ENCODE measurements at regions not wholly inside any gene's neighbourhood (a gene's known extent, or its start where the extent isn't known, plus 50 kb on each side); places are given as distances from the start of the nearest gene placed in this dataset.

- H3K9me3 ChIP-seq (ENCODE audit: control insufficient read depth in 4 of 4, low read length in 3 of 4), result peaks cover 0 to 11% (median 5%) of the 10 kb centered on the region in 4 donors
- no peak overlapping the region for H3K9ac ChIP-seq (ENCODE audit: low read depth in 1 of 2, low read length in 2 of 2)
- H3K27ac ChIP-seq (ENCODE audit: low read depth in 1 of 2, low read length in 2 of 2), result no peak overlapping the region
- H3K36me3 ChIP-seq (ENCODE audit: control insufficient read depth in 4 of 4, insufficient read depth in 3 of 4, low read depth in 1 of 4, low read length in 3 of 4), result no peaks in the 10 kb centered on the region
- no peak overlapping the region for H3K4me3 ChIP-seq (ENCODE audit: low read depth in 1 of 3, low read length in 3 of 3)
- TF ChIP-seq MAX (IDR thresholded peaks at IDR 0.05) (no peak), TAF1 (conservative IDR thresholded peaks at IDR 0.05) (no peak), RXRA (IDR thresholded peaks at IDR 0.05) (no peak), FOXA2 (IDR thresholded peaks at IDR 0.05) (no peak), HNF4A (conservative IDR thresholded peaks at IDR 0.05) (no peak), FOXA1 (IDR thresholded peaks at IDR 0.05) (no peak)
- TF ChIP-seq, protein P1, sequence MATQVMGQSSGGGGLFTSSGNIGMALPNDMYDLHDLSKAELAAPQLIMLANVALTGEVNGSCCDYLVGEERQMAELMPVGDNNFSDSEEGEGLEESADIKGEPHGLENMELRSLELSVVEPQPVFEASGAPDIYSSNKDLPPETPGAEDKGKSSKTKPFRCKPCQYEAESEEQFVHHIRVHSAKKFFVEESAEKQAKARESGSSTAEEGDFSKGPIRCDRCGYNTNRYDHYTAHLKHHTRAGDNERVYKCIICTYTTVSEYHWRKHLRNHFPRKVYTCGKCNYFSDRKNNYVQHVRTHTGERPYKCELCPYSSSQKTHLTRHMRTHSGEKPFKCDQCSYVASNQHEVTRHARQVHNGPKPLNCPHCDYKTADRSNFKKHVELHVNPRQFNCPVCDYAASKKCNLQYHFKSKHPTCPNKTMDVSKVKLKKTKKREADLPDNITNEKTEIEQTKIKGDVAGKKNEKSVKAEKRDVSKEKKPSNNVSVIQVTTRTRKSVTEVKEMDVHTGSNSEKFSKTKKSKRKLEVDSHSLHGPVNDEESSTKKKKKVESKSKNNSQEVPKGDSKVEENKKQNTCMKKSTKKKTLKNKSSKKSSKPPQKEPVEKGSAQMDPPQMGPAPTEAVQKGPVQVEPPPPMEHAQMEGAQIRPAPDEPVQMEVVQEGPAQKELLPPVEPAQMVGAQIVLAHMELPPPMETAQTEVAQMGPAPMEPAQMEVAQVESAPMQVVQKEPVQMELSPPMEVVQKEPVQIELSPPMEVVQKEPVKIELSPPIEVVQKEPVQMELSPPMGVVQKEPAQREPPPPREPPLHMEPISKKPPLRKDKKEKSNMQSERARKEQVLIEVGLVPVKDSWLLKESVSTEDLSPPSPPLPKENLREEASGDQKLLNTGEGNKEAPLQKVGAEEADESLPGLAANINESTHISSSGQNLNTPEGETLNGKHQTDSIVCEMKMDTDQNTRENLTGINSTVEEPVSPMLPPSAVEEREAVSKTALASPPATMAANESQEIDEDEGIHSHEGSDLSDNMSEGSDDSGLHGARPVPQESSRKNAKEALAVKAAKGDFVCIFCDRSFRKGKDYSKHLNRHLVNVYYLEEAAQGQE (IDR thresholded peaks at IDR 0.05), result no peak
- TF ChIP-seq, protein P2, sequence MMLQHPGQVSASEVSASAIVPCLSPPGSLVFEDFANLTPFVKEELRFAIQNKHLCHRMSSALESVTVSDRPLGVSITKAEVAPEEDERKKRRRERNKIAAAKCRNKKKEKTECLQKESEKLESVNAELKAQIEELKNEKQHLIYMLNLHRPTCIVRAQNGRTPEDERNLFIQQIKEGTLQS (IDR thresholded peaks at IDR 0.05), result no peak
- H3K4me1 ChIP-seq (ENCODE audit: control insufficient read depth in 4 of 4, insufficient read depth in 4 of 4, low read length in 3 of 4), result peaks cover 0 to 16% (median 5%) of the 10 kb centered on the region in 4 donors
- 94% methylated on average over 4 of the region's 4 CpGs for WGBS
- DNase-seq (ENCODE audit: low spot score), result no peak
- no peaks in the 10 kb centered on the region for H3K27me3 ChIP-seq (ENCODE audit: control insufficient read depth in 4 of 4, insufficient read depth in 4 of 4, low read length in 3 of 4)
Measured at GRCh38 chr2:226172939-226173338, 626.7 kb downstream of the IRS1 start.

- Histone ChIP-seq H3K4me3 (ENCODE audit: low read depth in 1 of 3, low read length in 3 of 3) (no peak overlapping the region), H3K27me3 (ENCODE audit: control insufficient read depth in 4 of 4, insufficient read depth in 4 of 4, low read length in 3 of 4) (no peaks in the 10 kb centered on the region), H3K9me3 (ENCODE audit: control insufficient read depth in 4 of 4, low read length in 3 of 4) (peaks cover 0 to 5% (median 3%) of the 10 kb centered on the region in 4 donors), H3K27ac (ENCODE audit: low read depth in 1 of 2, low read length in 2 of 2) (no peak overlapping the region), H3K4me1 (ENCODE audit: control insufficient read depth in 4 of 4, insufficient read depth in 4 of 4, low read length in 3 of 4) (peaks cover 0 to 20% (median 6%) of the 10 kb centered on the region in 4 donors), H3K36me3 (ENCODE audit: control insufficient read depth in 4 of 4, insufficient read depth in 3 of 4, low read depth in 1 of 4, low read length in 3 of 4) (no peaks in the 10 kb centered on the region), H3K9ac (ENCODE audit: low read depth in 1 of 2, low read length in 2 of 2) (no peak overlapping the region)
- no peak for TF ChIP-seq RXRA (IDR thresholded peaks at IDR 0.05)
- no peak for TF ChIP-seq FOXA2 (IDR thresholded peaks at IDR 0.05)
- no peak for TF ChIP-seq GABPA (IDR thresholded peaks at IDR 0.05 in 1 of 2, conservative IDR thresholded peaks at IDR 0.05 in 1 of 2)
- TF ChIP-seq YY1 (IDR thresholded peaks at IDR 0.05), result no peak
- no peak for TF ChIP-seq RAD21 (IDR thresholded peaks at IDR 0.05)
- no peak for TF ChIP-seq TAF1 (conservative IDR thresholded peaks at IDR 0.05)
- TF ChIP-seq MAX (IDR thresholded peaks at IDR 0.05), result no peak
- TF ChIP-seq ZBTB33 (IDR thresholded peaks at IDR 0.05), result no peak
- no peak for TF ChIP-seq HNF4G (IDR thresholded peaks at IDR 0.05)
- TF ChIP-seq, protein P1 (IDR thresholded peaks at IDR 0.05), result no peak
- TF ChIP-seq, protein P2 (IDR thresholded peaks at IDR 0.05), result no peak
- no peak for TF ChIP-seq HNF4A (conservative IDR thresholded peaks at IDR 0.05)
- no peak for TF ChIP-seq NR2F2 (IDR thresholded peaks at IDR 0.05)
- TF ChIP-seq FOXA1 (IDR thresholded peaks at IDR 0.05), result no peak
- TF ChIP-seq, protein P3, sequence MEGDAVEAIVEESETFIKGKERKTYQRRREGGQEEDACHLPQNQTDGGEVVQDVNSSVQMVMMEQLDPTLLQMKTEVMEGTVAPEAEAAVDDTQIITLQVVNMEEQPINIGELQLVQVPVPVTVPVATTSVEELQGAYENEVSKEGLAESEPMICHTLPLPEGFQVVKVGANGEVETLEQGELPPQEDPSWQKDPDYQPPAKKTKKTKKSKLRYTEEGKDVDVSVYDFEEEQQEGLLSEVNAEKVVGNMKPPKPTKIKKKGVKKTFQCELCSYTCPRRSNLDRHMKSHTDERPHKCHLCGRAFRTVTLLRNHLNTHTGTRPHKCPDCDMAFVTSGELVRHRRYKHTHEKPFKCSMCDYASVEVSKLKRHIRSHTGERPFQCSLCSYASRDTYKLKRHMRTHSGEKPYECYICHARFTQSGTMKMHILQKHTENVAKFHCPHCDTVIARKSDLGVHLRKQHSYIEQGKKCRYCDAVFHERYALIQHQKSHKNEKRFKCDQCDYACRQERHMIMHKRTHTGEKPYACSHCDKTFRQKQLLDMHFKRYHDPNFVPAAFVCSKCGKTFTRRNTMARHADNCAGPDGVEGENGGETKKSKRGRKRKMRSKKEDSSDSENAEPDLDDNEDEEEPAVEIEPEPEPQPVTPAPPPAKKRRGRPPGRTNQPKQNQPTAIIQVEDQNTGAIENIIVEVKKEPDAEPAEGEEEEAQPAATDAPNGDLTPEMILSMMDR (IDR thresholded peaks at IDR 0.05; ENCODE audit: low read depth, low read length, missing input control), result no peak
- no peak for TF ChIP-seq SP1 (IDR thresholded peaks at IDR 0.05)
- TF ChIP-seq JUND (IDR thresholded peaks at IDR 0.05), result no peak
- no peak for TF ChIP-seq EGR1 (IDR thresholded peaks at IDR 0.05; ENCODE audit: low read depth in 2 of 2)
- DNase-seq (ENCODE audit: low spot score), result no peak
- 96% methylated on average over 4 of the region's 4 CpGs for WGBS
Measured at GRCh38 chr2:226172309-226172708, 627.3 kb downstream of the IRS1 start.

Data from liver (tissue), 8 donors.